WTC11 (cell line): ENCODE measurements at regions not wholly inside any gene's neighbourhood (a gene's known extent, or its start where the extent isn't known, plus 50 kb on each side); places are given as distances from the start of the nearest gene placed in this dataset.

Source experiments
- ATF3 ChIP-seq: sonication (generic); formaldehyde crosslinking; conservative IDR thresholded peaks from 2 replicates; pipeline ENCODE4 v1.8.1; 2022; ENCODE audit warnings: mild to moderate bottlenecking, missing genetic modification reagents
- CTCF ChIP-seq: fragments of 200-600 bp; IDR thresholded peaks from 2 replicates; pipeline ENCODE4 v1.8.0; 2022; ENCODE audit warnings: antibody characterized with exemption
- FOXP4 ChIP-seq: sonication (generic); formaldehyde crosslinking; IDR thresholded peaks from 2 replicates; pipeline ENCODE4 v1.8.0; 2022; ENCODE audit warnings: mild to moderate bottlenecking, missing genetic modification reagents
- NFE2L1 ChIP-seq: sonication (generic); formaldehyde crosslinking; IDR thresholded peaks from 2 replicates; pipeline ENCODE4 v1.8.1; 2023; ENCODE audit warnings: missing genetic modification reagents
- NR2C2 ChIP-seq: sonication (generic); formaldehyde crosslinking; IDR thresholded peaks from 2 replicates; pipeline ENCODE4 v1.8.0; 2022; ENCODE audit warnings: mild to moderate bottlenecking, missing genetic modification reagents
- TCF7 ChIP-seq: sonication (generic); formaldehyde crosslinking; IDR thresholded peaks from 2 replicates; pipeline ENCODE4 v1.8.0; 2022; ENCODE audit warnings: mild to moderate bottlenecking, low read depth, missing genetic modification reagents, moderate library complexity
- ZNF232 ChIP-seq: sonication (generic); formaldehyde crosslinking; IDR thresholded peaks from 2 replicates; pipeline ENCODE4 v1.8.0; 2022; ENCODE audit warnings: mild to moderate bottlenecking, missing genetic modification reagents
- ZNF281 ChIP-seq: sonication (generic); formaldehyde crosslinking; IDR thresholded peaks from 2 replicates; pipeline ENCODE4 v1.8.0; 2023; ENCODE audit warnings: mild to moderate bottlenecking, missing genetic modification reagents

GRCh38 chr13:19072543-19072942 is 109.1 kb downstream of the TUBA3C start:
- TF ChIP-seq ZNF232 (CRISPR knock-in tag) = no peak
- TF ChIP-seq FOXP4 (CRISPR knock-in tag) = no peak
- TF ChIP-seq CTCF = no peak
- no peak for TF ChIP-seq ZNF281 (CRISPR knock-in tag)
- no peak for TF ChIP-seq ATF3 (CRISPR knock-in tag)
- TF ChIP-seq NFE2L1 (CRISPR knock-in tag) = no peak
- no peak for TF ChIP-seq NR2C2 (CRISPR knock-in tag)
- TF ChIP-seq TCF7 (CRISPR knock-in tag) = no peak
